ENCODE measurements at regions not wholly inside any gene's neighbourhood (a gene's known extent, or its start where the extent isn't known, plus 50 kb on each side); places are given as distances from the start of the nearest gene placed in this dataset.

- Mint-ChIP-seq H3K4me1 (ENCODE audit: low read depth, unreplicated experiment) (no peaks in the 10 kb centered on the region), H3K27ac (ENCODE audit: unreplicated experiment) (no peak overlapping the region), H3K4me3 (ENCODE audit: unreplicated experiment) (no peak overlapping the region), H3K36me3 (ENCODE audit: insufficient read depth, unreplicated experiment) (no peaks in the 10 kb centered on the region), H3K27me3 (ENCODE audit: insufficient read depth, unreplicated experiment) (no peaks in the 10 kb centered on the region), H3K9me3 (ENCODE audit: unreplicated experiment) (no peaks in the 10 kb centered on the region)
- POLR2A ChIA-PET, result no interaction called here
- TF ChIP-seq CTCF (IDR thresholded peaks at IDR 0.05; ENCODE audit: insufficient read depth in 1 of 2, low read depth in 1 of 2, low read length in 1 of 2, severe bottlenecking in 1 of 2, unreplicated experiment in 1 of 2), result no peak
- no peaks in the 10 kb centered on the region for H3K4me1 ChIP-seq
- no peak for DNase-seq
- intact Hi-C loops (cut with micrococcal nuclease; ENCODE audit: unreplicated experiment), result no loop called here
- no peaks in the 10 kb centered on the region for H3K27me3 ChIP-seq (replicated peaks; ENCODE audit: control insufficient read depth, insufficient read depth, low read length)
- H3K4me3 ChIP-seq (ENCODE audit: low read depth, low read length), result no peak overlapping the region
- no peaks in the 10 kb centered on the region for H3K36me3 ChIP-seq (ENCODE audit: control insufficient read depth, insufficient read depth, low read length)
- BruUV-seq (replicated peaks), result no TSS peak
- CTCF ChIA-PET, result no interaction called here
- no peaks in the 10 kb centered on the region; the same call in 1 of the 2 replicates for H3K9me3 ChIP-seq
Observed at GRCh38 chr6:15166121-15166520, 79.7 kb upstream of the JARID2 start.

DNA sequence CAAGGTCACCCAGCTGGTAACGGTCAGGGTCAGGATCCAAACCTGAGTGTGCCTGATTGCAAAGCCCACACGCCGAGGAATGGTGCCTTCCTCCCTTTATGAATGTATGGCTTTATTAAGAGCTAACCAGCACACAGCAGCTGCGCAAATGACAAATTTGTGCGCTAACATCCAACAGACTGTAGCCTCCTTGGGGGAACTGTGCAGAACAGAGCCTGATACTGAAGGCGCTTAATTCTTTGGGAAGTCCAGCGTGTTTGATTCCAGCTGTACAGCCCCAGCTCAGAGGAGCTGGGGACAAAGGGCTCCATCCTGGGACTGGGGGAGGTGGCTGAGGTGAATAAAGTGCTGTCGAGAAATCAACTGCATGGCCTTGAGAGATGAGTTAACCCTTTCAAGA, 75.7 kb upstream of the JARID2 start:
- H3K27me3 Mint-ChIP-seq (ENCODE audit: insufficient read depth, unreplicated experiment), result no peaks in the 10 kb centered on the region
- intact Hi-C loops (cut with micrococcal nuclease; ENCODE audit: unreplicated experiment), result no loop called here
- no peaks in the 10 kb centered on the region for H3K36me3 Mint-ChIP-seq (ENCODE audit: insufficient read depth, unreplicated experiment)
- no peak overlapping the region for H3K27ac Mint-ChIP-seq (ENCODE audit: unreplicated experiment)
- POLR2A ChIA-PET, result no interaction called here
- Histone ChIP-seq H3K36me3 (ENCODE audit: control insufficient read depth, insufficient read depth, low read length) (no peaks in the 10 kb centered on the region), H3K4me1 (no peaks in the 10 kb centered on the region), H3K27me3 (replicated peaks; ENCODE audit: control insufficient read depth, insufficient read depth, low read length) (no peaks in the 10 kb centered on the region), H3K4me3 (ENCODE audit: low read depth, low read length) (no peak overlapping the region), H3K9me3 (no peaks in the 10 kb centered on the region; the same call in 1 of the 2 replicates)
- DNase-seq, result no peak
- H3K4me1 Mint-ChIP-seq (ENCODE audit: low read depth, unreplicated experiment), result no peaks in the 10 kb centered on the region
- CTCF ChIA-PET, result no interaction called here
- no peak overlapping the region for H3K4me3 Mint-ChIP-seq (ENCODE audit: unreplicated experiment)
- BruUV-seq (replicated peaks), result no TSS peak
- TF ChIP-seq CTCF (IDR thresholded peaks at IDR 0.05; ENCODE audit: insufficient read depth in 1 of 2, low read depth in 1 of 2, low read length in 1 of 2, severe bottlenecking in 1 of 2, unreplicated experiment in 1 of 2), result no peak
- no peaks in the 10 kb centered on the region for H3K9me3 Mint-ChIP-seq (ENCODE audit: unreplicated experiment)

GRCh38 chr6:15171026-15171425, 74.8 kb upstream of the JARID2 start:
- H3K27me3 ChIP-seq (replicated peaks; ENCODE audit: control insufficient read depth, insufficient read depth, low read length), result no peaks in the 10 kb centered on the region
- DNase-seq, result no peak
- BruUV-seq (replicated peaks), result no TSS peak
- no peaks in the 10 kb centered on the region; the same call in 1 of the 2 replicates for H3K9me3 ChIP-seq
- Mint-ChIP-seq H3K36me3 (ENCODE audit: insufficient read depth, unreplicated experiment) (no peaks in the 10 kb centered on the region), H3K9me3 (ENCODE audit: unreplicated experiment) (no peaks in the 10 kb centered on the region), H3K27me3 (ENCODE audit: insufficient read depth, unreplicated experiment) (no peaks in the 10 kb centered on the region), H3K4me3 (ENCODE audit: unreplicated experiment) (no peak overlapping the region), H3K27ac (ENCODE audit: unreplicated experiment) (no peak overlapping the region), H3K4me1 (ENCODE audit: low read depth, unreplicated experiment) (no peaks in the 10 kb centered on the region)
- no peak for TF ChIP-seq CTCF (IDR thresholded peaks at IDR 0.05; ENCODE audit: insufficient read depth in 1 of 2, low read depth in 1 of 2, low read length in 1 of 2, severe bottlenecking in 1 of 2, unreplicated experiment in 1 of 2)
- CTCF ChIA-PET, result no interaction called here
- intact Hi-C loops (cut with micrococcal nuclease; ENCODE audit: unreplicated experiment), result no loop called here
- H3K36me3 ChIP-seq (ENCODE audit: control insufficient read depth, insufficient read depth, low read length), result no peaks in the 10 kb centered on the region
- POLR2A ChIA-PET, result no interaction called here
- H3K4me1 ChIP-seq, result no peaks in the 10 kb centered on the region
- H3K4me3 ChIP-seq (ENCODE audit: low read depth, low read length), result no peak overlapping the region

Measured in Caco-2 (cell line).